NCI-H345 treated with DMSO at 0.1 percent for 48 hours (cell line): ENCODE measurements at regions not wholly inside any gene's neighbourhood (a gene's known extent, or its start where the extent isn't known, plus 50 kb on each side); places are given as distances from the start of the nearest gene placed in this dataset.

Source experiments
- DNase-seq: peaks from one replicate; lab custom pipeline; 2025; ENCODE audit not compliant: unreplicated experiment; lab: John Stamatoyannopoulos, UW

- DNase-seq, result no peak
These were observed 395.7 kb upstream of the RARB start for GRCh38 chr3:25032344-25032743.

DNA sequence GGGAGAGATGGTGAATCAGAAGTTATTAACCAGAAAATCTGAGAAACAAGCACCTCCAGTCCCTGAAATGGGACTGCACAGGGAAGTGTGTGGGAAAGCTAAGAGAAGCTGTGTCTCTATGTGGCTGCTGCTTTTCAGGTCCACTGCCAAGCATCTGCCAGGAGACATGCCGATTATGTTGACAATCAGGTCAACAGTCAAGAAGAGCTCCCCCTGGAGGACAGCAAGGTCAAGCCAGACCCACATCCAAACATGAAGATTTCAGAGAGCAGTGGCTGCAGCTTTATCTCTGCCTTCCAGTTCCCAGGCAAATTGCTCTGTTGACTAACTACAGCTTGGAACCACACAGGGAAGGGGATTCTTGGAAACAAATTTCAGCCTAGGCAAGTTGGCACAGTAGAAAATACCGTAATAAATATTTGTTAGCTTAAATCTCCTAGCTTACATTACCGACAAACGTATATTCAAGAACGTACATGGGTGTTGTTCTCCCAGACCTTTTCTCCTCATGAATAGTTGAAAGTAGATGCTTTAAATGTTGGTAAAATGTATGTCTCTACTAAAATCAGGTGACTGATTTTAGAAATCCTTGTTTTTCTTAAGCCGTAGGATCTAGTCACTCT, 394.5 kb upstream of the RARB start:
- DNase-seq, result no peak

DNA sequence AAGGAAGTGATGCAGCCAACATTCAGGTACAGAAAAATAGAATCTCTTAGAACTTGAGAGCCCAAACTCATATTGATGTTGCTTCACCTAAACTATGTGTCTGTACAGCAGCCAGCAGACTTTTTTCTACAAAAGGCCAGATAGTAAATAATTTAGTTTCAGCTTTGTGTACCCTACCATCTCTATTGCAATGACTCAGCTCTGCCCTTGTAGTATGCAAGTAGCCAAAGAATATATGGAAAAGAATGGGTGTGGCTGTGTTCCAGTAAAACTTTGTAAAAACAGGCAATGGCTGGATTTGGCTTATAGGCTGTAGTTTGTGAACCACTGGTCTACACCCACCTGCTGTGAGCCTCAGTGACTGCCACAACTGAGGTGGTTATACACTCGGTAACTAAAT, 392.5 kb upstream of the RARB start:
- no peak for DNase-seq

GRCh38 chr3:25036633-25037032, 391.4 kb upstream of the RARB start:
- DNase-seq, result no peak

GRCh38 chr3:25037049-25037547, 391.0 kb upstream of the RARB start:
- DNase-seq, result no peak

DNA sequence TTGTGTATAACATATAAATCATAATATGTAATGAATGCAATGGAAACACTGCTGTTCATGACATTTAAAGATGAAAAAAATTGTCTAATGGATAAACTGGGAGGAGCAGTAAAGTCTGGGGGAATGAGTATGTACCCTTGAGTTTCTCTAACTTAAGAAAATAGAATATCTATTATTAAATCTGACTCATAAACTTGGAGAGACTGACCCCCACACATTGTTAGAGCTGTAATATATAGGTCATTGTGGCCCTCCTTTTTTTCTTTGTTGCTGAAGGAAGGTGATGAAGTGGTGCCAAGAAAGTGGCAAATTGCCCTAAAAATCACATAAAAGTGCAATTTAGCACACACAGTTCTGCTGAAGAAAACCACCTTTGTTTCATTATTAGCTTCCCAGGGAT, 389.8 kb upstream of the RARB start:
- DNase-seq, result no peak

GRCh38 chr3:25038922-25039321, 389.1 kb upstream of the RARB start:
- DNase-seq, result no peak

- no peak for DNase-seq
These were observed 387.3 kb upstream of the RARB start for GRCh38 chr3:25040748-25041147.

GRCh38 chr3:25041871-25042584, 386.0 kb upstream of the RARB start:
- no peak for DNase-seq

- DNase-seq, result no peak
These were observed 384.9 kb upstream of the RARB start for GRCh38 chr3:25043177-25043576.

DNA sequence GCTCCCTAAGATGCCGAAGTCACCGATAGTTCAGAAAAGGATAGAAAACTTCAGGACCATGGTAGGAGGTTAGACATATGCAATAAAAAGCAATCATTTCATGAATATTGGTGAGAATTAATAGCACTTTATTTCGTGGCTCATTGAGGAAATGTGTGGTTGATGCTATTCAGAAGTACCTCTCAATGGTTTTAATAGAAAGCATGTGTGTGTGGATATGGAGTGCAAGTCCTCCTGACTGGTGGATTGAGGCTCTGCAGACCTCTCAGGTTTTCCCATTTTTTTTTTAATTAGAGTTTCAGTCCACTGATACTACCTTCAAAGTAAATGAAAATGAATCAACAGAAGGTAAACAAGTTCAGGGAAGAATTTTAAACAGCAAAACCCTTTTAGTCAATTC, 384.3 kb upstream of the RARB start:
- DNase-seq, result no peak

DNA sequence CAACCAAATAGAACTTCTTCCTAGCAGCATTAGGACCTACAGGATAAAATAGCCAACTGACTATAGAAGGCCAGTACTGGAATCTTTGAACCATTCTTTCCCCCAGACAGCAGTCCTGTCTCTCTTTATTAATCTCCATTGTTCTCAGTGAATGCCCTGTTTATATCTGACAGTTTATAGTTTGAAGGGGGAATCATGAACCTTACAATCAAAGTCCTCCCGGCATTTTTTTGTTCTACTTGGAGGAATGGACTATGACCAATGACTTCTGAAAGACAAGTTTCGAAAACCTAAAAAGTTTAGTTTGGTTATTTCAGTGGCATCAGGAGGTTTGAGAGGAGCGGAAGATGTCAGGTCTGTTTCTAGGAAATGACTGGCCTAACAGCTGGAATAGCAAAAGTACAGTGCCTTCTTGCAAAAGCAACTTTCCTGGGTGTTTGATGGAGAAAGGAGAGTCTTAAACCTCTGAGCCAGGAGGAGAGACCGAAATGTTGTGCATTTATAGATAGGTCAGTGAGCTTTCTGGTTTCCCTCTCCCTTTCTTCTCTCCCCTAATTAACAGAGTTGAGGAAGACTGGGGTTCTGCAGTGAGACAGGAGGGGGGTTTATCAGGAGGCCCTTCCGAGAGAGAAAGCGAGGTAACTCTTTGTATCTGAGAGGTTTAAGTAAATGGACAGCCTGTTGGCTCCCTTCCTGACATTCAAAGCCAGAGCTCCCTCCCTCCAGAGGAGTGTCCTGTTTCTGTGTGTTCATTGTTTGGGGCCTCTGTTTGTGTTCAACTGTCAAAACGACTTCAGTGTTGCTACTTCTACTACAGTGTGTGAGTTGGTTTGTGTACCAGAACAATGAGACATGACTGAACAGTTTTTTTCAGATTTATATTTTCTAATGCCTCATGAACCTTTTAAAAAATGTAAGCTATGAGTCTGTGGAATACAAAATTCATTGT, 383.0 kb upstream of the RARB start:
- DNase-seq, result no peak

DNA sequence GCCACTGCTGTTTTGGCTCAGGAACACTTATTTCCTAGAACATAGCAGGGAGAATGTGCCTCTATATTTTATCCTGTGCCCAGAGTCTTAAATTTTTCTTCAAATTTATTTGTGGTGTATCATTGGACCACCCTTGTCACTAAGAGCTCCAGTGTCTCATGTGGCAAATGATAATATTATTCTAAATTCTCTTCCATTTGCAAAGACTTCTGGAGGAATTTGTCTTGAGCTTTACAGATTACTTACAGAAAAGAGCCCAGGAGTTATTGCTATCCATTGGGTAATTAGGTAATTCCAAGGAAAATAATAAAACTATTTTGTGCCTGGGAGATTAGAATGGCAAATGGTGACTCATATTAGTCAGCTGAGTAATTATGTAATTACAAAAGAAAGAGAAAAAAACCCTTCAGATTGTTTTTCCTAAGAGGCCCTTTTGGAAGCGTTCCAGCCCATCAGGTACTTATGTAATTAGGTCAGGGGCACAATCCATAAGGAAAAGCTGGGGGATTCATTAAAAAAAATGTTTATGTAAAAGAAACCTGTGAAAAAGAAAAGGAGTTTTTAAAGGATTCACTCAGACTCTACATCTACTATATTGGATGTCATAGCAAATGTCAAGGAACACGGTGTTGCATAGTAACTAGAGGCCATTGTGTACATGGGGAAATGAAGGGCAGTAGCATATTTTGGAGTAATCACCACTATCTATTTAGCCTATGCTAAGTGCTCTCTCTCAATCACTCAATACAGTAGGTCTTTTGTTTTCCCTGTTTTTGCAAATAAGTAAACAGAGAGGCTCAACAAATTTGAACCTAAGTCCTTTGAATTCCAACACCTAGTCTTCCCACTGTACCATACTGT, 380.9 kb upstream of the RARB start:
- DNase-seq, result no peak

DNA sequence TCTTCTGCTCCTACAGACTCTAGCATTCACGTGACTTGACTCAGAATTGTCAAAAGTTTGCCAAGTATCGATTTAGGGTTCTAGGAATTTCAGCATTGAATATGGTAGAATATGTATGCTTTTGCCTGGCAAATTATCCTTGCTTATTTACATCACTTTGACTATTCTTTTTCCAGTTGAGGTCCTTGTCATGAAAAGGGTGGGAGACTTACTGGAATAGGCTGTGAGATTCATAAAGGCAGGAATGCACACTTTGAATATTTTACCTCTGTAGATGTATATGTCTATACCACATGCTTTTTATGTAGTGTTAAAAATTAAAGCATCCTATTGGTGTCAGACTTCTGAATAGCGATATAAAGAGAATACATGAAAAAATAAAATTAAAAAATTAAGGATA, 378.8 kb upstream of the RARB start:
- DNase-seq, result no peak

GRCh38 chr3:25053360-25053759, 374.7 kb upstream of the RARB start:
- no peak for DNase-seq

DNA sequence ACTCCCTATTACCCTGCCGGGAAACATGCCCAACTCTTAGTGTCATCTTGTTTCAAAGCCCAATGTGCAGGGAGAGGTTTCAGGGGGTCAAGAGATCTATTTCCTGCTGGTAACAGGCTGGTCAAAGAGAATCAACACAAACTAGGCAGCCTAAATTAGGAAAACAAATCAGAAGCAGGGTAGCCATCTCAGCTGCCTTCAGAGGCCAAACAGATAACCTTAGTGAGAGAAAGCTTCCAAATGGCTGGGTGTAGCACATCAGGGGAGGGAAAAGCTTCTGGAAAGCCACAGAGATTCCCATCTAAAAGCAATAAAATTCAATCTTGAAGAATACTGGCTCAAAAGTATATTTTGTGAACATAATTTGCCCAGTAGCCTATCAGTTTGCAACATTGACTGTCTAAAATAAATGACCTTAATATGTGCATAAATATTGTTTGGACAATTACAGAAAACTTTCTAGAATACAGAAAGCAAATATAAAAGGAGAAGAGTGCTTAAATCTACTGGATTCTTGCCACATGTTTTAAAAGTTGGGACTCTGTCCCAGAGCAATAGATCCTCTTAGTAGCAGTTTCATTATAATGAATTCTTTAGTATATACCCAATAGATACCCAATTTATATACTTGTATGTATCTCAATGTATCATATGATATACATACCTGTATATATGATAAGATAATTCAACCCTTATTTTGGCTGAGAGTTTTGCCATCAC, 371.9 kb upstream of the RARB start:
- DNase-seq, result no peak

DNA sequence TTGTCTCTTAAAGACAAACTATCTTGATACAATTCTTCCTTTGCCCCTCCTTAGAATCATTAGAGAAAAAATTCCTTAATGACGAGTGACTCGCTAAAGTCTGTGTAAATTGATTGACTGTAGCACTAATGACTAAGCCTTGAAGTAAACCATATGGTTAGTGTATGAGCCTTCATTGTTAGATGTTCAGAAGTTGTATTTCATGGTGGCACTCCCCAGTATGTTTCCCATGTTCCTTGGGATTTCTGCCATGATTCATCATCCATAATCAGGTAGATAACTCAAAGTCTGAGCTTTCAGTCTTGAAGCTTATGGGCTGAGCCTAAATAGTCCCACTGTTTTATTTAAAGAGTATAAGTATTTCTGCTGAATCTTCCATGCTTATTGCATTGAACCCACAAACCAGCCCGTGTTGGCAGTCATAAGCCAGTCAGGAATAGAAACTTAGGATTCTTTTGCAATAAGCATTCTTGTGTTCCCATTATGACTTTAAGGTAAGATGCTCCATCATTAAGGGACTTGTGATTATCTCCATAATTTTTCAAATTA, 371.2 kb upstream of the RARB start:
- DNase-seq, result no peak

GRCh38 chr3:25057379-25057778, 370.7 kb upstream of the RARB start:
- DNase-seq, result no peak

DNA sequence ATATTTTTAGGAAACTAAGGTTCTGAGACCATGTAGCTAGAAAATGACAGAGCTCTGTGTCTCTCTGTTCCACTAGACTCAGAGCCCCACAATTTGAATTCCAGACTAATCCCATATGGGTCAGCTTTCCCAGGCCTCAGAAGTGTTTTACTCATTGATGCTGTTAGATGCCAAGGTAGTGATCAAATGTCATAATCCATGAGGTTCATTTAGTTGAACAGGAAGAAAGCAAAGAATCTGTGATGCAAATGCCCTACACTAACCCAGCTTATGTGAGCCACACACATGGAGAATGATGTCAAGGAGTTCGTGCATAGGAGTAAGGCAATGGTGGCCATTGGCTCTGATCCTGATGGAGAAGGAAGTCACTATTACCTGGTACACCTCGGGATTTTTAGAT, 363.4 kb upstream of the RARB start:
- DNase-seq, result no peak

- DNase-seq, result no peak
These were observed 358.1 kb upstream of the RARB start for GRCh38 chr3:25069970-25070369.
